ENCODE measurements at regions not wholly inside any gene's neighbourhood (a gene's known extent, or its start where the extent isn't known, plus 50 kb on each side); places are given as distances from the start of the nearest gene placed in this dataset.
"Not testable (repeated sequence)": the region's sequence is repeated elsewhere in the genome, so short reads cannot be mapped to it uniquely, and the experiment has no call there.

DNA sequence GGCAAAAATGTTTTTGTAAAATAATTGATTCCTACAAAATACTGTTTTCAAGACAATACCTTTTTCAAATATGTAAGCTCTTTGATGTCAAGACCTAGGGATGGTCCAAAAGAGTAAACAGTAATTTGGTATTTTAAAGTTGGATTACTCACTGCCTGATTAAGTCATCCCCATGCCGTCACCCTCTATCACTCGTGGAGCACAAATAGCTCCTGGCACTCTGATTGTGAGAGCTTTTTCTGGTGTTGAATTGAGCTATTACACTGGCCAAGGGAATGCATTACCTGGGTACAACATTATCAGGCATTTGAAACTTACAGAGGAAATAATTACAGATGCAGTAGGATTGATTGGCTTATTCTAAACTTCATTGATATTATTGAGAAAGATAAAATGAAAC, 231.9 kb upstream of the GRM3 start:
- no peaks in the 10 kb centered on the region for H3K9me3 ChIP-seq
- Mint-ChIP-seq H3K27me3 (ENCODE audit: insufficient read depth, unreplicated experiment) (no peaks in the 10 kb centered on the region), H3K4me3 (ENCODE audit: unreplicated experiment) (no peak overlapping the region), H3K36me3 (ENCODE audit: insufficient read depth, unreplicated experiment) (no peaks in the 10 kb centered on the region), H3K9me3 (ENCODE audit: unreplicated experiment) (no peaks in the 10 kb centered on the region), H3K27ac (ENCODE audit: unreplicated experiment) (no peak overlapping the region), H3K4me1 (ENCODE audit: low read depth, unreplicated experiment) (no peaks in the 10 kb centered on the region)
- intact Hi-C loops (cut with micrococcal nuclease; ENCODE audit: unreplicated experiment) = no loop called here
- TF ChIP-seq, protein P1, sequence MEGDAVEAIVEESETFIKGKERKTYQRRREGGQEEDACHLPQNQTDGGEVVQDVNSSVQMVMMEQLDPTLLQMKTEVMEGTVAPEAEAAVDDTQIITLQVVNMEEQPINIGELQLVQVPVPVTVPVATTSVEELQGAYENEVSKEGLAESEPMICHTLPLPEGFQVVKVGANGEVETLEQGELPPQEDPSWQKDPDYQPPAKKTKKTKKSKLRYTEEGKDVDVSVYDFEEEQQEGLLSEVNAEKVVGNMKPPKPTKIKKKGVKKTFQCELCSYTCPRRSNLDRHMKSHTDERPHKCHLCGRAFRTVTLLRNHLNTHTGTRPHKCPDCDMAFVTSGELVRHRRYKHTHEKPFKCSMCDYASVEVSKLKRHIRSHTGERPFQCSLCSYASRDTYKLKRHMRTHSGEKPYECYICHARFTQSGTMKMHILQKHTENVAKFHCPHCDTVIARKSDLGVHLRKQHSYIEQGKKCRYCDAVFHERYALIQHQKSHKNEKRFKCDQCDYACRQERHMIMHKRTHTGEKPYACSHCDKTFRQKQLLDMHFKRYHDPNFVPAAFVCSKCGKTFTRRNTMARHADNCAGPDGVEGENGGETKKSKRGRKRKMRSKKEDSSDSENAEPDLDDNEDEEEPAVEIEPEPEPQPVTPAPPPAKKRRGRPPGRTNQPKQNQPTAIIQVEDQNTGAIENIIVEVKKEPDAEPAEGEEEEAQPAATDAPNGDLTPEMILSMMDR (IDR thresholded peaks at IDR 0.05; ENCODE audit: insufficient read depth in 1 of 2, low read depth in 1 of 2, low read length in 1 of 2, severe bottlenecking in 1 of 2, unreplicated experiment in 1 of 2) = no peak
- POLR2A ChIA-PET = no interaction called here
- H3K4me3 ChIP-seq (ENCODE audit: low read depth, low read length) = no peak overlapping the region
- H3K27me3 ChIP-seq (replicated peaks; ENCODE audit: control insufficient read depth, insufficient read depth, low read length) = no peaks in the 10 kb centered on the region
- H3K36me3 ChIP-seq (ENCODE audit: control insufficient read depth, insufficient read depth, low read length) = no peaks in the 10 kb centered on the region
- H3K4me1 ChIP-seq = no peaks in the 10 kb centered on the region
- CTCF ChIA-PET = no interaction called here
- DNase-seq = no peak
- no TSS peak for BruUV-seq (replicated peaks)

DNA sequence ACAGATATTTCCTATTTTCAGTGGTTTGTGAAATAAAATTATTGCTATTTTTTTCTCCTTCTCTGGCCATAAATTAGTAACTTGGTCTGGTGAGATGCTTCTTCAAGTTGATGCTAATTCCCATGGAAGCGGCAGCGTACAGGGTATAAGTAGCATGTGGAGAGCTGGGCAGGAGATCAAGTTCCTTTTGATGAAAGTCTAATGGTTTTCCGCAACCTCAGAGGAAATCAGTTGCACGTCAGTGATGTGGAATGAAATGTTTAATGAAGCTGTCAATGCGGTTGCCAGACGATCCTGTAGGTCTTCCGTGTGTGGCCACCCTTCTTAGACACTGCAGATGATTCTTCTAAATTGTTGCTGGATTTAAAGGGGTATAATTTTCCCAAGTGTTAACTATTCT, 236.4 kb upstream of the GRM3 start:
- POLR2A ChIA-PET = no interaction called here

DNA sequence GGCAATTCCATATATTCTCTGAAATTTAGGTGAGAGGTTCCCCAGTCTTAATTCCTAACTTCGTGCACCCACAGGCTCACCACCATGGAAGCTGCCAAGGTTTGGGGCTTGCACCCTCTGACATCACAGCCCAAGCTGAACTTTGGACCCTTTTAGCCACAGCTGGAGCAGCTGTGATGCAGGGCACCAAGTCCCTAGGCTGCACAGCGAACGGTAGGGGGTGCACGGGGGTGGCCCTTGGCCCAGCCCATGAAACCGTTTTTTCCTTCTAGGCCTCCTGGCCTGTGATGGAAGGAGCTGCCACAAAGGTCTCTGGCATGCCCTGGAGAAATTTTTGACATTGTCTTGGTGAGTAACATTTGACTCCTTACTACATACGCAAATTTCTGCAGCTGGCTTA, 251.9 kb upstream of the GRM3 start:
- Mint-ChIP-seq H3K36me3 (ENCODE audit: insufficient read depth, unreplicated experiment) (no peaks in the 10 kb centered on the region), H3K9me3 (ENCODE audit: unreplicated experiment) (peaks cover 11% of the 10 kb centered on the region), H3K27me3 (ENCODE audit: insufficient read depth, unreplicated experiment) (no peaks in the 10 kb centered on the region), H3K4me1 (ENCODE audit: low read depth, unreplicated experiment) (no peaks in the 10 kb centered on the region), H3K27ac (ENCODE audit: unreplicated experiment) (no peak overlapping the region), H3K4me3 (ENCODE audit: unreplicated experiment) (no peak overlapping the region)
- Histone ChIP-seq H3K27me3 (replicated peaks; ENCODE audit: control insufficient read depth, insufficient read depth, low read length) (no peaks in the 10 kb centered on the region), H3K4me1 (no peaks in the 10 kb centered on the region), H3K36me3 (ENCODE audit: control insufficient read depth, insufficient read depth, low read length) (no peaks in the 10 kb centered on the region), H3K4me3 (ENCODE audit: low read depth, low read length) (no peak overlapping the region), H3K9me3 (no peaks in the 10 kb centered on the region)
- ChIA-PET POLR2A (no interaction called here), CTCF (no interaction called here)
- no peak for DNase-seq
- BruUV-seq (replicated peaks) = no TSS peak
- intact Hi-C loops (cut with micrococcal nuclease; ENCODE audit: unreplicated experiment) = no loop called here
- TF ChIP-seq, protein P1 (IDR thresholded peaks at IDR 0.05; ENCODE audit: insufficient read depth in 1 of 2, low read depth in 1 of 2, low read length in 1 of 2, severe bottlenecking in 1 of 2, unreplicated experiment in 1 of 2) = no peak

More for the DNA sequence above, 236.4 kb upstream of the GRM3 start:
- no peak overlapping the region for H3K27ac Mint-ChIP-seq (ENCODE audit: unreplicated experiment)
- H3K36me3 Mint-ChIP-seq (ENCODE audit: insufficient read depth, unreplicated experiment) = no peaks in the 10 kb centered on the region
- H3K9me3 Mint-ChIP-seq (ENCODE audit: unreplicated experiment) = no peaks in the 10 kb centered on the region
- H3K27me3 Mint-ChIP-seq (ENCODE audit: insufficient read depth, unreplicated experiment) = no peaks in the 10 kb centered on the region
- CTCF ChIA-PET = no interaction called here
- Histone ChIP-seq H3K27me3 (replicated peaks; ENCODE audit: control insufficient read depth, insufficient read depth, low read length) (no peaks in the 10 kb centered on the region), H3K4me3 (ENCODE audit: low read depth, low read length) (no peak overlapping the region), H3K4me1 (no peaks in the 10 kb centered on the region), H3K36me3 (ENCODE audit: control insufficient read depth, insufficient read depth, low read length) (no peaks in the 10 kb centered on the region), H3K9me3 (no peaks in the 10 kb centered on the region)
- H3K4me3 Mint-ChIP-seq (ENCODE audit: unreplicated experiment) = no peak overlapping the region
- TF ChIP-seq, protein P1 (IDR thresholded peaks at IDR 0.05; ENCODE audit: insufficient read depth in 1 of 2, low read depth in 1 of 2, low read length in 1 of 2, severe bottlenecking in 1 of 2, unreplicated experiment in 1 of 2) = no peak
- H3K4me1 Mint-ChIP-seq (ENCODE audit: low read depth, unreplicated experiment) = no peaks in the 10 kb centered on the region
- no peak for DNase-seq
- no TSS peak for BruUV-seq (replicated peaks)
- intact Hi-C loops (cut with micrococcal nuclease; ENCODE audit: unreplicated experiment) = no loop called here

DNA sequence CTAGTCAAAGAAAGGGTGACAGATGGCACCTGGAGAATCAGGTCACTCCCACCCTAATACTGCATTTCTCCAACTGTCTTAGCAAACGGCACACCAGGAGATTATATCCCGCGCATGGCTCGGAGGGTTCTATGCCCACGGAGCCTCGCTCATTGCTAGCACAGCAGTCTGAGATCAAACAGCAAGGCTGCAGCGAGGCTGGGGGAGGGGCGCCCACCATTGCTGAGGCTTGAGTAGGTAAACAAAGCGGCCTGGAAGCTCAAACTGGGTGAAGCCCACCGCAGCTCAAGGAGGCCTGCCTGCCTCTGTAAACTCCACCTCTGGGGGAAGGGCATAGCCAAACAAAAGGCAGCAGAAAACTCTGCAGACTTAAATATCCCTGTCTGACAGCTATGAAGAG, 268.1 kb upstream of the GRM3 start:
- H3K27me3 ChIP-seq (replicated peaks; ENCODE audit: control insufficient read depth, insufficient read depth, low read length); H3K4me3 ChIP-seq (ENCODE audit: low read depth, low read length); H3K36me3 ChIP-seq (ENCODE audit: control insufficient read depth, insufficient read depth, low read length); POLR2A ChIA-PET; H3K4me1 ChIP-seq; H3K9me3 ChIP-seq; BruUV-seq (replicated peaks); DNase-seq; H3K9me3 Mint-ChIP-seq (ENCODE audit: unreplicated experiment); H3K4me1 Mint-ChIP-seq (ENCODE audit: low read depth, unreplicated experiment); H3K27ac Mint-ChIP-seq (ENCODE audit: unreplicated experiment); H3K27me3 Mint-ChIP-seq (ENCODE audit: insufficient read depth, unreplicated experiment); CTCF ChIA-PET; H3K4me3 Mint-ChIP-seq (ENCODE audit: unreplicated experiment); intact Hi-C loops (cut with micrococcal nuclease; ENCODE audit: unreplicated experiment); H3K36me3 Mint-ChIP-seq (ENCODE audit: insufficient read depth, unreplicated experiment): not testable (repeated sequence)

Measured in Caco-2 (cell line).